HEK293 (cell line): ENCODE measurements at regions not wholly inside any gene's neighbourhood (a gene's known extent, or its start where the extent isn't known, plus 50 kb on each side); places are given as distances from the start of the nearest gene placed in this dataset.

ENCODE experiments used
- CTCF ChIP-seq: fragments of 450-650 bp; formaldehyde crosslinking; IDR thresholded peaks from 2 replicates; pipeline ENCODE4 v1.5.1; 2016; ENCODE audit warnings: missing biosample characterization, missing genetic modification characterization
- REST ChIP-seq: fragments of 450-650 bp; formaldehyde crosslinking; IDR thresholded peaks from 2 replicates; pipeline ENCODE4 v1.5.1; 2016; ENCODE audit warnings: missing biosample characterization, missing genetic modification characterization
- SETDB1 ChIP-seq: IDR thresholded peaks from one replicate; pipeline ENCODE4 v1.6.1; 2017; ENCODE audit warnings: mild to moderate bottlenecking, low read length, moderate library complexity, mixed read lengths; ENCODE audit not compliant: insufficient read length
- TCF7L2 ChIP-seq: IDR thresholded peaks from 2 replicates; pipeline ENCODE4 v1.6.1; 2011; ENCODE audit warnings: low read depth, mild to moderate bottlenecking, inconsistent platforms, low read length, moderate library complexity, borderline replicate concordance
- ZNF548 ChIP-seq: fragments of 450-650 bp; formaldehyde crosslinking; IDR thresholded peaks from 2 replicates; pipeline ENCODE4 v1.5.1; 2016; ENCODE audit warnings: missing biosample characterization, missing genetic modification characterization
- ZNF670 ChIP-seq: fragments of 450-650 bp; formaldehyde crosslinking; IDR thresholded peaks from 2 replicates; pipeline ENCODE4 v1.5.1; 2016; ENCODE audit warnings: missing biosample characterization, missing genetic modification characterization, low read depth

GRCh38 chr9:74281674-74282073 lies 215.5 kb upstream of the RORB start:
- TF ChIP-seq CTCF (tag by site-specific recombination) (no peak), REST (tag by site-specific recombination) (no peak), TCF7L2 (no peak), ZNF548 (tag by site-specific recombination) (no peak), ZNF670 (tag by site-specific recombination) (no peak), SETDB1 (no peak)
